BJ (cell line): ENCODE measurements at regions not wholly inside any gene's neighbourhood (a gene's known extent, or its start where the extent isn't known, plus 50 kb on each side); places are given as distances from the start of the nearest gene placed in this dataset.

Source experiments
- CTCF ChIA-PET: fragments of 350-600 bp; formaldehyde crosslinking; extraction: SDS; loops from one replicate; lab custom pipeline; 2021; ENCODE audit warnings: antibody characterized with exemption, inconsistent platforms; lab: Yijun Ruan, JAX
- POLR2A ChIA-PET: fragments of 300-600 bp; sonication (Branson Sonifier 250); formaldehyde crosslinking; extraction: SDS; loops from one replicate; lab custom pipeline; 2021; ENCODE audit warnings: antibody characterized with exemption; lab: Charles Lee
- DNase-seq: peaks from one replicate; pipeline ENCODE4 v3.0.0-alpha.2; 2011; ENCODE audit warnings: low read depth
- H3K27me3 ChIP-seq: 2 replicates; pipeline ENCODE4 v1.6.0; 2011; ENCODE audit warnings: low read length; ENCODE audit not compliant: control insufficient read depth, insufficient read depth
- H3K36me3 ChIP-seq: 2 replicates; pipeline ENCODE4 v1.5.1; 2011; ENCODE audit warnings: low read length; ENCODE audit not compliant: control insufficient read depth, insufficient read depth
- H3K4me3 ChIP-seq: 2 replicates; pipeline ENCODE4 v1.5.1; 2011; ENCODE audit warnings: low read depth, mild to moderate bottlenecking, control low read depth, low read length
- TF ChIP-seq, protein P1 (sequence below): IDR thresholded peaks from 2 replicates; pipeline ENCODE4 v1.5.1; 2011; ENCODE audit warnings: low read depth, mild to moderate bottlenecking, control low read depth, inconsistent platforms, low read length, moderate library complexity; ENCODE audit not compliant: insufficient read depth

DNA sequence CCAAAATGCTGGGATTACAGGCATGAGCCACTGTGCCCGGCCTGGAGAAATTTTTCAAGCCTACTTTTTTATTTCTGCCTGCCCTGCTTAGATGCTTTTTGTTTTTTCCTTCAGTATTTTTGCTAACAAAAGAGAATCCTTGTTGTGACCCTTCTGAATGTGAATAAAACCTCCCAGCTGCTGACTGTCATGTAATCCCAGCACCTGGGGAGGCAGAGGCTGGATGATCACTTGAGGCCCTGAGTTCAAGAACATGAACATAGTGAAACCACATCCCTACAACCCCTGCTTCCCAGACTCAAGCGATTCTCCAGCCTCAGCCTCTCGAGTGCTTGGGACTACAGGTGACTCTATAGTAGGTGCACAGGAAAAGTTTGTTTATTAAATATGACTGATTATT, 84.9 kb downstream of the SOX2 start:
- TF ChIP-seq, protein P1, sequence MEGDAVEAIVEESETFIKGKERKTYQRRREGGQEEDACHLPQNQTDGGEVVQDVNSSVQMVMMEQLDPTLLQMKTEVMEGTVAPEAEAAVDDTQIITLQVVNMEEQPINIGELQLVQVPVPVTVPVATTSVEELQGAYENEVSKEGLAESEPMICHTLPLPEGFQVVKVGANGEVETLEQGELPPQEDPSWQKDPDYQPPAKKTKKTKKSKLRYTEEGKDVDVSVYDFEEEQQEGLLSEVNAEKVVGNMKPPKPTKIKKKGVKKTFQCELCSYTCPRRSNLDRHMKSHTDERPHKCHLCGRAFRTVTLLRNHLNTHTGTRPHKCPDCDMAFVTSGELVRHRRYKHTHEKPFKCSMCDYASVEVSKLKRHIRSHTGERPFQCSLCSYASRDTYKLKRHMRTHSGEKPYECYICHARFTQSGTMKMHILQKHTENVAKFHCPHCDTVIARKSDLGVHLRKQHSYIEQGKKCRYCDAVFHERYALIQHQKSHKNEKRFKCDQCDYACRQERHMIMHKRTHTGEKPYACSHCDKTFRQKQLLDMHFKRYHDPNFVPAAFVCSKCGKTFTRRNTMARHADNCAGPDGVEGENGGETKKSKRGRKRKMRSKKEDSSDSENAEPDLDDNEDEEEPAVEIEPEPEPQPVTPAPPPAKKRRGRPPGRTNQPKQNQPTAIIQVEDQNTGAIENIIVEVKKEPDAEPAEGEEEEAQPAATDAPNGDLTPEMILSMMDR: no peak
- Histone ChIP-seq H3K36me3 (no peaks in the 10 kb centered on the region), H3K27me3 (no peaks in the 10 kb centered on the region), H3K4me3 (no peak overlapping the region)
- POLR2A ChIA-PET: no interaction called here
- DNase-seq: no peak
- CTCF ChIA-PET: no interaction called here

DNA sequence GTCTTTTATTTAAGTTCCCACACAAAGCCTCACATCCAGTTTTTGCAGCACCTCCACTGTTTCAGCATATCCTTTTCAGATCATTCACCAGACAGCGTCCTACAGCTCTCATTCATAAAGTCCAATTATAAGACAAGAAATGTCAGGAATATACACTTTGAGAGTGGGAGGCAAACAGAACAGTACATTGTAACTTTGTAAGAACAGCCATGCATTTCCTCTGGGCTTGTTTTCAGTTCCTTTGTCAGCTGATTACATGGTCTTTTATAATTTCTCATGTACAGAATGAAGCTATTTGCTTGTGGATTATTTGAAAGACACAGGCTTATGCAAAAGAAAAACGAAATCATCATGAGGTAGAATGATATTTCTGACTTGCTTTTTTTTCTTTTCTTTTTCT, 85.7 kb downstream of the SOX2 start:
- CTCF ChIA-PET: no interaction called here
- TF ChIP-seq, protein P1: no peak
- POLR2A ChIA-PET: no interaction called here

DNA sequence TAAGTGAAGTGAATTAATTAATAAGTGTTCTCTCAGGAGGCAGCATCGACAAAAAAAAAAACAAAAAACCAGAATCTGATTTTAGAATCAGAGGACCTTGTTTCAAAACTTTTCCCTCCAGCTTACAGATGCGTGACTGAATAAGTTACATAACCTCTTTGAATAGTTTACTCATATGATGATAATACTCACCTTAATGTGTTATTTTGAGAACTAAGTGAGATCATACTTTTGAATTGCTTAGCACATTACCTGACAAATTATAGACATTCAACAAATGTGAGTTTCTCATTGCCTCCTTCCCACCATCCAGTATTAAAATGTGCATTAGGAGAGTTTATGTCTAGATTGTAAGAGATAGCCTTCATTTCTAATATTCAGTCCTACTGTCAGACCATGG, 94.0 kb downstream of the SOX2 start:
- DNase-seq: no peak
- Histone ChIP-seq H3K36me3 (no peaks in the 10 kb centered on the region), H3K4me3 (no peak overlapping the region), H3K27me3 (no peaks in the 10 kb centered on the region)
- POLR2A ChIA-PET: no interaction called here
- CTCF ChIA-PET: no interaction called here
- TF ChIP-seq, protein P1: no peak

More for the DNA sequence above, 85.7 kb downstream of the SOX2 start:
- no peaks in the 10 kb centered on the region for H3K27me3 ChIP-seq
- no peak overlapping the region for H3K4me3 ChIP-seq
- DNase-seq: no peak
- H3K36me3 ChIP-seq: no peaks in the 10 kb centered on the region

DNA sequence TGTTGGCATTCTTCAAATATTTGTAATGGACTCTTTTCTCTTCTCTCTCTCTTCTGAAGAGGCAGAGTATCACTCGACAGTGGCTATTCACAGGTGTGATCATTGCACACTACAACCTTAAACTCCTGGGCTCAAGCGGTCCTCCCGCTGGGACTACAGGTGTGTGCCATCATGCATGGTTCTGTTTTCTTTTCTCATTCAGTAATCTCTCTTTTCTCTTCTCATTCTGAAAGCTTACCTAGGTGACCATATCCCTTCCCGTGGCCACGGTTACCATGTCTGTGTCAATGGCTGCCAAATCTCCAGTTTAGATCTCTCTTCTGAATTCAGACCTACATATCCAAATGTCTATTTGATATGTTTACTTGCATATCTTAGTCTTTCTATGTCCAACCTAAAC, 96.3 kb downstream of the SOX2 start:
- ChIA-PET POLR2A (no interaction called here), CTCF (no interaction called here)
- TF ChIP-seq, protein P1: no peak
- DNase-seq: no peak
- no peak overlapping the region for H3K4me3 ChIP-seq
- H3K36me3 ChIP-seq: no peaks in the 10 kb centered on the region
- no peaks in the 10 kb centered on the region for H3K27me3 ChIP-seq

DNA sequence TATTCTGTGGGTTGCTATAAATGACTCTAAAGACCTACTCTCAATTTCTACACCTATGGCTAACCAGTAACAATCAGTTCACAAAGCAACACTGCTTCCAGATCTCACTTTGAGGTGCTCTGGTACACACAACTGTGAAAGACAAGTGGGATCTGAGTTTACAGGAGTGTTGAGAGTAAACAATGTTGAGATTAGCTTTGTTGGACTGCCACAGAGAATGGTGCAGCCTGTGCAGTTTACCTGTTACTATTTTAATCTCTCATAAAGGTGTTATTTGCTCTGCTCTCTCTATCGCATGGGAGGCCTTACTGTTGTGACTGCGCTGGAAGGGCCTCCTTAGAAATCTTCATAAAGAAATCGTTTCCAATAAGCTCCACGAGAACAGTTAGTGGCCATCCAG, 112.0 kb downstream of the SOX2 start:
- TF ChIP-seq, protein P1: no peak
- POLR2A ChIA-PET: no interaction called here
- CTCF ChIA-PET: no interaction called here
- H3K4me3 ChIP-seq: no peak overlapping the region
- no peaks in the 10 kb centered on the region for H3K27me3 ChIP-seq
- no peak for DNase-seq
- no peaks in the 10 kb centered on the region for H3K36me3 ChIP-seq
